NT2/D1 (cell line): ENCODE measurements at regions not wholly inside any gene's neighbourhood (a gene's known extent, or its start where the extent isn't known, plus 50 kb on each side); places are given as distances from the start of the nearest gene placed in this dataset.

Experiments used
- SUZ12 ChIP-seq: IDR thresholded peaks from 2 replicates; pipeline ENCODE4 v1.6.1; 2011; ENCODE audit not compliant: insufficient read length, insufficient read depth; ENCODE audit errors: extremely low read depth
- YY1 ChIP-seq: IDR thresholded peaks from 2 replicates; pipeline ENCODE4 v1.6.1; 2011; ENCODE audit not compliant: insufficient read length, insufficient read depth
- ZNF274 ChIP-seq: IDR thresholded peaks from 2 replicates; pipeline ENCODE4 v1.6.1; 2011; ENCODE audit warnings: mild to moderate bottlenecking, low read depth, low read length

DNA sequence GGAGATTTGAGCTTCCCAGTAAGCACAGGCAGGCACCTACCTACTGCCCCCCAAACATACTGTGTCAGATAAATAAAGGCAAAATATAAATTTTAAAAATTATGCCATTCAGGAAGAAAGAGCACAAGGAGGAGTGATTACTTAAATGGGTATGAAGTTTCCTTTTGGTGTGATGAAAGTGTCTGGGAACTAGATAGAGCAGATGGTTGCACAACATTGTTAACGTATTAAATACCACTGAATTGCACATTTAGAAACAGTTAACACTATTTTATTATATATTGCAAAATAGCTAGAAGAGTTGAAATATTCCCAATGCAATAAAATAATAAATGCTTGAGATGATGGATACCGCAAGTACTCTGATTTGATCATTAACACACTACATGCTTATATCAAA lies 374.7 kb upstream of the FGF13 start:
- no peak for TF ChIP-seq YY1
- TF ChIP-seq ZNF274: no peak
- no peak for TF ChIP-seq SUZ12
